ENCODE measurements at regions not wholly inside any gene's neighbourhood (a gene's known extent, or its start where the extent isn't known, plus 50 kb on each side); places are given as distances from the start of the nearest gene placed in this dataset.

DNA sequence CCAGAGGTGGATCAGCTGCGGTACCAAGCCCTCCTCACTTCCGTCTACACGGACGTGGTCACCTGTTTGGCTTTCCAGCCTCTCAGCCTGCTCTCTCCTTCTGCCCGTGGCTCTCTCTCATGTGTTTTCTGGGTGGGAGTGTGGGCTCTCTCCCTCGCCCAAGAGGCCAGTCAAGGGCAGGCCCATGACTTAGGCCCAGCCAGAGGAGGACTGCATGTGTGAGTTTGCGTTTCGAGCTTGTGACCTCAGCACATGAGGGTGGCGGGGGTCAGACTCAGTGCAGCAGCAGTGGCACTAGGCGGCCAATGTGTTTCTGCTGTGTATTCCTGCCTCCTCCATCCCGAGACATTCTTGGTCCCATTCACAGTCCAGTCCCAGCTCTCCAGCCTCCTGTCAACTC is 82.5 kb upstream of the SMIM23 start:
- no peaks in the 10 kb centered on the region for H3K79me1 ChIP-seq (ENCODE audit: low read length)
- no peak overlapping the region for H3K4me3 ChIP-seq (ENCODE audit: low read length)
- no peaks in the 10 kb centered on the region for H3K27me3 ChIP-seq (ENCODE audit: insufficient read depth, low read length, poor library complexity)
- H3K4me2 ChIP-seq (ENCODE audit: low read length) = no peak overlapping the region
- H4K8ac ChIP-seq (ENCODE audit: low read depth, low read length) = no peak overlapping the region
- no peak overlapping the region for H3K4ac ChIP-seq (ENCODE audit: low read depth, low read length)
- no CpG with 5 or more reads among the region's 11 CpGs for WGBS (ENCODE audit: extremely low coverage, insufficient coverage, low lambda C conversion rate)
- H2BK15ac ChIP-seq (replicated peaks; ENCODE audit: low read depth) = no peak overlapping the region
- no peak overlapping the region for H2BK5ac ChIP-seq (ENCODE audit: low read length)
- H3K4me1 ChIP-seq (ENCODE audit: control insufficient read depth, low read depth, low read length) = no peaks in the 10 kb centered on the region
- H3K27ac ChIP-seq (ENCODE audit: low read depth, low read length) = no peak overlapping the region
- H2BK120ac ChIP-seq (ENCODE audit: low read depth, low read length) = no peak overlapping the region
- no peak overlapping the region for H2AK5ac ChIP-seq (ENCODE audit: low read length)
- no peak overlapping the region for H3K56ac ChIP-seq (ENCODE audit: low read length)
- no peaks in the 10 kb centered on the region for H3K36me3 ChIP-seq (ENCODE audit: control insufficient read depth, insufficient read depth, low read length)
- no peaks in the 10 kb centered on the region for H3K79me2 ChIP-seq (ENCODE audit: control insufficient read depth, insufficient read depth, low read length)
- DNase-seq = no peak
- H3K18ac ChIP-seq (ENCODE audit: low read length) = no peak overlapping the region
- H3K23ac ChIP-seq (ENCODE audit: low read length) = no peak overlapping the region
- no peak overlapping the region for H4K5ac ChIP-seq (ENCODE audit: low read length)
- no peak overlapping the region for H3K9ac ChIP-seq (ENCODE audit: low read length)

DNA sequence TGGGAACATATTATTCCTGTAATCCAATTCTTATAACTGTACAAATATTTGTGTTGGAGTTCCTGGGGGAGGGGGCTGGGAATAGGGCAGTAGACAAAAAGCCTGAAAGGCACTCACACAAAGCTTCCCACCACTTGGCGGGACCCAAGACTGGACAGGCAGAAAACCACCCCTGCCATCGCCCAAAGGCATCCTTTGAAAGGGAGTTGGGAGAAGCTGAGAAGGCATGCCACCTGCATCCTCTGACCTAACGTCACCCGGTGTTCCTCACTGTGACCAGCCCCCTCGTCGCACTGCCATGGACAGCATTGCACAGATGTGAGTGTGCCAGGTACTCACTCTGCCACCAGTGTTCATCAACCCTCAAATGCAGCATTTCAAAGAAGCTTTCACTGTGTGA is 80.6 kb upstream of the SMIM23 start:
- H2BK5ac ChIP-seq (ENCODE audit: low read length) = no peak overlapping the region
- H3K4me1 ChIP-seq (ENCODE audit: control insufficient read depth, low read depth, low read length) = no peaks in the 10 kb centered on the region
- no peak overlapping the region for H3K27ac ChIP-seq (ENCODE audit: low read depth, low read length)
- no peak overlapping the region for H4K5ac ChIP-seq (ENCODE audit: low read length)
- H3K4ac ChIP-seq (ENCODE audit: low read depth, low read length) = no peak overlapping the region
- DNase-seq = no peak
- H3K23ac ChIP-seq (ENCODE audit: low read length) = no peak overlapping the region
- H3K27me3 ChIP-seq (ENCODE audit: insufficient read depth, low read length, poor library complexity) = no peaks in the 10 kb centered on the region
- no peak overlapping the region for H2BK120ac ChIP-seq (ENCODE audit: low read depth, low read length)
- H3K18ac ChIP-seq (ENCODE audit: low read length) = no peak overlapping the region
- no peaks in the 10 kb centered on the region for H3K36me3 ChIP-seq (ENCODE audit: control insufficient read depth, insufficient read depth, low read length)
- no peak overlapping the region for H3K4me2 ChIP-seq (ENCODE audit: low read length)
- no peak overlapping the region for H4K8ac ChIP-seq (ENCODE audit: low read depth, low read length)
- no peaks in the 10 kb centered on the region for H3K79me2 ChIP-seq (ENCODE audit: control insufficient read depth, insufficient read depth, low read length)
- no CpG with 5 or more reads among the region's 6 CpGs for WGBS (ENCODE audit: extremely low coverage, insufficient coverage, low lambda C conversion rate)
- no peak overlapping the region for H3K9ac ChIP-seq (ENCODE audit: low read length)
- H2AK5ac ChIP-seq (ENCODE audit: low read length) = no peak overlapping the region
- H3K4me3 ChIP-seq (ENCODE audit: low read length) = no peak overlapping the region
- H2BK15ac ChIP-seq (replicated peaks; ENCODE audit: low read depth) = no peak overlapping the region
- H3K56ac ChIP-seq (ENCODE audit: low read length) = no peak overlapping the region
- no peaks in the 10 kb centered on the region for H3K79me1 ChIP-seq (ENCODE audit: low read length)

DNA sequence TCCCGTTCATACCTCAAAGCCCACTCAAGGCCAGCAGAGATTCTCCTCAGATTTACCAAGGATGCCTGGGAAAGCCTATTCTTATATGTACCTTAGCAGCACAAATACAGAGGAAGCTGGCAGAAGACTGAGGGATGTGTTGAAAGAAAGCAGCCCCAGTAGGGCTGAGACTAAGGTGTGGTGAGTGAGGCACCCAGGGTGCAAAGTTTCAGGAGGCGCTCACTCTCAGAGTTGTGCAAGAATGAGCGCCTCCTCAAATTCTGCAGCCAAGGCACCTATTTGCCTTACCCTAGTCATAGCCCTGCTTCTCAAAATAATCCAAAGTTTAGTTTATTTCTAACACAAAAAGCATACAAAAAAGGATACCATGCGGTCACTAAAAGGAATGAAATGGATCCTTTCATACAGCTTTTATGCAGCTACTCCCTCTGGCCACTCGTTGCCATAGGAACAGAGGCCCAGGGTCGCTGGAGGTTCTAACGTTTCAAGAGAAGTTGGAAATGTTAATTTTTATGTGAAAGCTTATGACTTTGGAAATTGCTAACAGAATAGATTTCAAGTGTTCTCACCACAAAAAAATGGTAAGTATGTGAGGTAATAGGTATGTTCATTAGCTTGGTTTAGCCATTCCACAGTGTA is 79.7 kb upstream of the SMIM23 start:
- no peak overlapping the region for H4K5ac ChIP-seq (ENCODE audit: low read length)
- H2BK15ac ChIP-seq (replicated peaks; ENCODE audit: low read depth) = no peak overlapping the region
- no peak overlapping the region for H3K4me2 ChIP-seq (ENCODE audit: low read length)
- no peak overlapping the region for H3K23ac ChIP-seq (ENCODE audit: low read length)
- DNase-seq = no peak
- no peak overlapping the region for H3K27ac ChIP-seq (ENCODE audit: low read depth, low read length)
- no peak overlapping the region for H3K9ac ChIP-seq (ENCODE audit: low read length)
- no peak overlapping the region for H3K18ac ChIP-seq (ENCODE audit: low read length)
- no peak overlapping the region for H3K4ac ChIP-seq (ENCODE audit: low read depth, low read length)
- no peaks in the 10 kb centered on the region for H3K4me1 ChIP-seq (ENCODE audit: control insufficient read depth, low read depth, low read length)
- no peaks in the 10 kb centered on the region for H3K79me1 ChIP-seq (ENCODE audit: low read length)
- no peaks in the 10 kb centered on the region for H3K27me3 ChIP-seq (ENCODE audit: insufficient read depth, low read length, poor library complexity)
- no peak overlapping the region for H2BK5ac ChIP-seq (ENCODE audit: low read length)
- H3K4me3 ChIP-seq (ENCODE audit: low read length) = no peak overlapping the region
- no peaks in the 10 kb centered on the region for H3K79me2 ChIP-seq (ENCODE audit: control insufficient read depth, insufficient read depth, low read length)
- H3K56ac ChIP-seq (ENCODE audit: low read length) = no peak overlapping the region
- no peaks in the 10 kb centered on the region for H3K36me3 ChIP-seq (ENCODE audit: control insufficient read depth, insufficient read depth, low read length)
- no peak overlapping the region for H2AK5ac ChIP-seq (ENCODE audit: low read length)
- no peak overlapping the region for H2BK120ac ChIP-seq (ENCODE audit: low read depth, low read length)
- no peak overlapping the region for H4K8ac ChIP-seq (ENCODE audit: low read depth, low read length)
- 100% methylated on average over 1 of the region's 7 CpGs for WGBS (ENCODE audit: extremely low coverage, insufficient coverage, low lambda C conversion rate)

DNA sequence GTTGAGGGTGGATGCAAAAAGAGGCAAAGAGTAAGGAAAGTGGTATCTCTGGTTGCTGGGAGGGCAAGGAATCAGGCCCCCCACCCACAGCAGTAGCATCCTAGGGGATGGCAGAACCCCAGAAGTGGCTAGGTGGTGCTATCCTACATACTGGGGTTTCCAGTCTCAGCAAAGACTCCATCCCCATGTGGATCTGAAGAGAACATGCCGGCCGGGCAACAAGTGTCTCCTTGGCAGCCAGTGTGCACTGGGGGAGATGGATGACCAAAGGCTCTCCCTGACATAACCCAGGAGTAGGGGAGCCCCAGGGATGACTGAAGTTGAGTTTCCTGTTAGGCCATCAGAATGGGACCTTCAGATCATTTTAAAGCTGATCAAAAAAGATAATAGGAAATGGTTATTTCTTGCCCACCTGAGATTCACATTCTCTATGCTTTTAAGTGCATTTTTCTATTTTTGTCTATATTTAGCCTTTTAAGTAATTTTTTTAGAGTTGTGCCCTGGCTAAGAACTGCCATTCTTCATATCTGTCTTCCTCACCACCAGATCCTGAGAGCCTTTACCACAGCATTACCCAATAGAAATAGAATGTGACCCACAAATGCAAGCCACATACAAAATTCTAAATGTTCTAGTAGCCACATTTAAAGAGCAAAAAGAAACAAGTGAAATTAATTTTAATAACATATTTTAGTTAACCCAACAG is 78.7 kb upstream of the SMIM23 start:
- DNase-seq = no peak
- no CpG with 5 or more reads among the region's 2 CpGs for WGBS (ENCODE audit: extremely low coverage, insufficient coverage, low lambda C conversion rate)

DNA sequence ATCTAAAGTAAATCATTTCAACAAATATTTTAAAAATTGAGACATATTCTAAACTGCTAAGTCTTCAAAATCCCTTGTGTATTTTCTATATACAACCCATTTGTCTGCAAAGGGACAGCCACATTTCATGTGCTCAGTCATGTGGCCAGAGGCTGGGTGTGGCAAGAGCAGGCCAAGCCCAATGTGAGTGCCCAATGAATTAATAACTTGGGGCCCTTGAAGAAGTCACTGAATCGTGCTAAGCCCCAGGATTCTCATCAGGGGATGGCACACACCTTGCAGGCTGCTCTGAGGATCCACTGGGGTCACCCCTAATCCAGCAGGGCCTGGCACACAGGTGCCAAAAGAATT is 78.2 kb upstream of the SMIM23 start:
- Histone ChIP-seq H2BK15ac (replicated peaks; ENCODE audit: low read depth) (no peak overlapping the region), H3K36me3 (ENCODE audit: control insufficient read depth, insufficient read depth, low read length) (no peaks in the 10 kb centered on the region), H3K23ac (ENCODE audit: low read length) (no peak overlapping the region), H2AK5ac (ENCODE audit: low read length) (no peak overlapping the region), H3K79me1 (ENCODE audit: low read length) (no peaks in the 10 kb centered on the region), H2BK120ac (ENCODE audit: low read depth, low read length) (no peak overlapping the region), H3K4me1 (ENCODE audit: control insufficient read depth, low read depth, low read length) (no peaks in the 10 kb centered on the region), H3K79me2 (ENCODE audit: control insufficient read depth, insufficient read depth, low read length) (no peaks in the 10 kb centered on the region), H3K27ac (ENCODE audit: low read depth, low read length) (no peak overlapping the region), H3K4me2 (ENCODE audit: low read length) (no peak overlapping the region), H3K18ac (ENCODE audit: low read length) (no peak overlapping the region), H3K56ac (ENCODE audit: low read length) (no peak overlapping the region), H3K4me3 (ENCODE audit: low read length) (no peak overlapping the region), H3K27me3 (ENCODE audit: insufficient read depth, low read length, poor library complexity) (no peaks in the 10 kb centered on the region), H2BK5ac (ENCODE audit: low read length) (no peak overlapping the region), H3K9ac (ENCODE audit: low read length) (no peak overlapping the region), H4K8ac (ENCODE audit: low read depth, low read length) (no peak overlapping the region), H4K5ac (ENCODE audit: low read length) (no peak overlapping the region), H3K4ac (ENCODE audit: low read depth, low read length) (no peak overlapping the region)
- DNase-seq = no peak
- WGBS (ENCODE audit: extremely low coverage, insufficient coverage, low lambda C conversion rate) = no CpG with 5 or more reads among the region's 1 CpG

More for the DNA sequence above, 78.7 kb upstream of the SMIM23 start:
- no peak overlapping the region for H2BK120ac ChIP-seq (ENCODE audit: low read depth, low read length)
- H2AK5ac ChIP-seq (ENCODE audit: low read length) = no peak overlapping the region
- H3K4me2 ChIP-seq (ENCODE audit: low read length) = no peak overlapping the region
- H3K18ac ChIP-seq (ENCODE audit: low read length) = no peak overlapping the region
- no peak overlapping the region for H3K23ac ChIP-seq (ENCODE audit: low read length)
- H3K36me3 ChIP-seq (ENCODE audit: control insufficient read depth, insufficient read depth, low read length) = no peaks in the 10 kb centered on the region
- no peaks in the 10 kb centered on the region for H3K79me2 ChIP-seq (ENCODE audit: control insufficient read depth, insufficient read depth, low read length)
- H3K27ac ChIP-seq (ENCODE audit: low read depth, low read length) = no peak overlapping the region
- H3K9ac ChIP-seq (ENCODE audit: low read length) = no peak overlapping the region
- H3K4me1 ChIP-seq (ENCODE audit: control insufficient read depth, low read depth, low read length) = no peaks in the 10 kb centered on the region
- H3K79me1 ChIP-seq (ENCODE audit: low read length) = no peaks in the 10 kb centered on the region
- H4K8ac ChIP-seq (ENCODE audit: low read depth, low read length) = no peak overlapping the region
- H3K27me3 ChIP-seq (ENCODE audit: insufficient read depth, low read length, poor library complexity) = no peaks in the 10 kb centered on the region
- no peak overlapping the region for H3K56ac ChIP-seq (ENCODE audit: low read length)
- no peak overlapping the region for H3K4me3 ChIP-seq (ENCODE audit: low read length)
- H3K4ac ChIP-seq (ENCODE audit: low read depth, low read length) = no peak overlapping the region
- no peak overlapping the region for H2BK5ac ChIP-seq (ENCODE audit: low read length)
- H2BK15ac ChIP-seq (replicated peaks; ENCODE audit: low read depth) = no peak overlapping the region
- H4K5ac ChIP-seq (ENCODE audit: low read length) = no peak overlapping the region

DNA sequence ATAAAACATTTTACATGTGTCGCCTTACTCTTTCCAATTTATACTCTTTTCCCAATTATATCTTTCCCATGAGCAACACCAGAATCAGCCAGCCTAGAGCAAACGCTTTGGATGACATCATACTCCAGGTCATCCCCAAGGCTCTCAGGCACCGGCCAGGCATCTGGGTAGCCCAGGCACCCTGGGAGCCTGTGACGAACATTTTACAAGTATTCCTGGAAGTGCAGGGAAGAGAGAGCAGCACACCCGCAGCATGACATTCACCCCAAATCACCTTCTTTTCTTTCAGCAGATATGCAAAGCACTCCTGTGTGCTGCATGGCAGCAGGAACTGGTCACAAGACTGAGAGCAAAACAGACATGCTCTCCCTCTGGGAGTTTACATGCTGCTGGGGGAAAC is 75.7 kb upstream of the SMIM23 start:
- H3K4me3 ChIP-seq (ENCODE audit: low read length) = no peak overlapping the region
- no peak overlapping the region for H4K8ac ChIP-seq (ENCODE audit: low read depth, low read length)
- no peak overlapping the region for H3K23ac ChIP-seq (ENCODE audit: low read length)
- peak; percentile 19 for DNase-seq
- no peak overlapping the region for H3K18ac ChIP-seq (ENCODE audit: low read length)
- H3K79me1 ChIP-seq (ENCODE audit: low read length) = no peaks in the 10 kb centered on the region
- H3K36me3 ChIP-seq (ENCODE audit: control insufficient read depth, insufficient read depth, low read length) = no peaks in the 10 kb centered on the region
- no peak overlapping the region for H2BK5ac ChIP-seq (ENCODE audit: low read length)
- H3K79me2 ChIP-seq (ENCODE audit: control insufficient read depth, insufficient read depth, low read length) = no peaks in the 10 kb centered on the region
- no peak overlapping the region for H3K4me2 ChIP-seq (ENCODE audit: low read length)
- no peak overlapping the region for H2BK15ac ChIP-seq (replicated peaks; ENCODE audit: low read depth)
- no CpG with 5 or more reads among the region's 5 CpGs for WGBS (ENCODE audit: extremely low coverage, insufficient coverage, low lambda C conversion rate)
- no peak overlapping the region for H3K27ac ChIP-seq (ENCODE audit: low read depth, low read length)
- no peak overlapping the region for H3K56ac ChIP-seq (ENCODE audit: low read length)
- H3K4ac ChIP-seq (ENCODE audit: low read depth, low read length) = no peak overlapping the region
- H2BK120ac ChIP-seq (ENCODE audit: low read depth, low read length) = no peak overlapping the region
- no peak overlapping the region for H3K9ac ChIP-seq (ENCODE audit: low read length)
- H3K27me3 ChIP-seq (ENCODE audit: insufficient read depth, low read length, poor library complexity) = no peaks in the 10 kb centered on the region
- no peak overlapping the region for H4K5ac ChIP-seq (ENCODE audit: low read length)
- H3K4me1 ChIP-seq (ENCODE audit: control insufficient read depth, low read depth, low read length) = no peaks in the 10 kb centered on the region
- no peak overlapping the region for H2AK5ac ChIP-seq (ENCODE audit: low read length)

Data from mesendoderm (in vitro differentiated cells).